ENCODE measurements at regions not wholly inside any gene's neighbourhood (a gene's known extent, or its start where the extent isn't known, plus 50 kb on each side); places are given as distances from the start of the nearest gene placed in this dataset.

- TF ChIP-seq CTCF (IDR thresholded peaks at IDR 0.05; ENCODE audit: low read length), result no peak
- TF ChIP-seq EZH2 (IDR thresholded peaks at IDR 0.05; ENCODE audit: borderline replicate concordance, low read length), result no peak
Measured at GRCh38 chr3:22937536-22937935, 265.6 kb upstream of the UBE2E2 start.
